NCI-H128 (cell line): ENCODE measurements at regions not wholly inside any gene's neighbourhood (a gene's known extent, or its start where the extent isn't known, plus 50 kb on each side); places are given as distances from the start of the nearest gene placed in this dataset.

ENCODE experiments used
- DNase-seq: peaks from one replicate; lab custom pipeline; 2025; ENCODE audit not compliant: unreplicated experiment; lab: John Stamatoyannopoulos, UW

GRCh38 chr16:79303206-79303605 lies 297.3 kb downstream of the MAF start:
- DNase-seq, result no peak

DNA sequence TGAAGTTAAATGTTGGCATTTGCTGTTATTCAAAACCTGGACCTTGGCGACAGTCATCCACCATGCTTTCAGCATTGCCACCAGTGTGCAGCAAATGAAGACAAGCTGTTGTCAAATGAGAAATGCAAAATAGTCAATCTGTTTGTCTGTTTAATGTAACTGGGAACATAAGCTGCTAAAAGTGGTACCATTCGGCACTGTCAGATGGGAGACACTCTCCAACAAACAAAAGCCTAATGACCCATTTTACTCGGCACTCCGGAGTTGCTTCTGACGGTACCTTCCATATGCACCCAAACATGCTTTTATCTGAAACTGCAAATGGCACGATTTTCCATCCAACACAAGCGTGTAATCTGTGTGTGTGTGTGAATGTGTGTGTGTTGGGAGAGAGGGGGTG lies 297.8 kb downstream of the MAF start:
- no peak for DNase-seq

- DNase-seq, result no peak
Measured at GRCh38 chr16:79301051-79301450, 299.5 kb downstream of the MAF start.

DNA sequence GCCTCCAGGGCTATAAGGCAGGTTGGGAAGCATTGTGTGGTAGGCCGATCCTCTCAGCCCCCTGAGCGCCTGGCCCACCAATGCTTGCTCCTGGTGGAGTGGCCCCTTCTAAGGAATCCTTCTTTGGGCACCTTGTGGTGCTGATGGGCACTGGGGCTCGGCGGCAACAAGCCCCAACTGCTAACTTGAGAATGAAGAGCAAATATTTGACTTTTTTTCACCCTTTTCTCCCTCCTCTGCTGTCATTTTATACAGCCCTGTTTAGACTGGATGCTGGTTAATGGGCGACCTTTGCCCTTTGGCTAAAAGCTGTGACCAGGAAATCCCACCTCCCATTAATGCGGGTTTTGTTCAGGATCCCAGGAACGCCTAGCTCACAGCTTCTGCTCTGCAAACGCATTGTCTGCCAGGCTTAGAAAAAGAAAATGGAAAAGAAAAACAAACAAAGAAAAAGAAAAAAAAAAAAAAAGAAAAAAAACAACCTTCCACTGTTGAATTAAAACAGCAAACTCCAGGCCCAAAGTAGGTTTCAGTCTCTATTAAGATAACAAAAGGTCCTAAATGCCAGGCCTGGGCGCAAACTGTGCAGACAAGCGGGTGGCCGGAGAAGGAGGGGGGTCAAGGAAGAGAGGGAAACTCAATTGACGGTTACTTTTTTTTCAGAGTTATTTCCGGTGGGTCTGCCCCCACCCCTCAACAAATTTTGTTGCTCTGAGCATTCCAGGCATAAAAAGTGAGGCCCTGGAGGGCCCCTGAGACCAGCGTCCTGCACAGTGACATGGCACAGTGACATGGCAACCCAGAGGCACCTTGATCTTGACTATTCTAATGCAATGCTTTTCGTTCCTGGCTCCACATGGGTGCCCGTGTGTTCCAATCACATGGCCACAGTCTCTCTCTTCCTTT lies 301.4 kb downstream of the MAF start:
- DNase-seq, result no peak

- DNase-seq, result no peak
Measured at GRCh38 chr16:79298476-79298875, 302.1 kb downstream of the MAF start.

DNA sequence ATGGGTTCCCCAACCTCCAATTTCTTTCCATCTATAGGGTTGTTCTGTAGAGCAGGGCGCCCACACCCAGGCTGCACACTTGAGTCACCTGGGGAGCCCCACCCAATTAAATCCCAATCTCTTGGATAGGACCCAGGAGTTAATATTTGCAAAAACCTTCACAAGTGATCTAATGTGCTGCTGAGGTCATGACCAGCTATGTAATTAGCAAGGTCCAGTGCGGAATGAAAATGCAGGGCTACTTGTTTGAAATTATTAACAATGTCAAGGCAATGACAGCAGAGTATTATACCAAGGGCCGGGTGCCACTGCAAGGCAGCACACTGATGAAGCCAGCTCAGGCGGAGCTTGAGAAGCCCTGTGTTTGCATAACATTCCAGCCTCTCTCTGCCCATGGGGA lies 302.7 kb downstream of the MAF start:
- no peak for DNase-seq

DNA sequence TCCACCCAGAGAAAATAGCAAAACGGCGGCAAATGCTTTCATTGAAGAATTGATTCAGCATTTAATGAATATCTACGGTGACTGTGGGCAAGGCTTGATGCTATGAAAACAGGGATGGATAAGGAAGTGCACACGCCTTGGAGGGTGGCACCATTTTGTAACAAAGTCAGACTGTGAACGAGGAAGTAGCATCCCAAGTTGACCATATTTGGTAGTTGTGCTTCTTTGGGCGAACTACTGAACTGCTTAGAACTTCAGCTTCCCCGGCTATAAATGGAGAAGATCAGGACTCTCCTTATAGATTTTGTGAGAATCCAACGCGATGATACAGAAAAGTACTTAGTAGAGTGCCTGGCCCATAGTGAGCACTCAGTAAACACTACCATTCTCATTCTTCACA lies 303.2 kb downstream of the MAF start:
- no peak for DNase-seq

- DNase-seq, result no peak
Measured at GRCh38 chr16:79296491-79296890, 304.0 kb downstream of the MAF start.

- DNase-seq, result no peak
Measured at GRCh38 chr16:79295746-79296145, 304.8 kb downstream of the MAF start.

DNA sequence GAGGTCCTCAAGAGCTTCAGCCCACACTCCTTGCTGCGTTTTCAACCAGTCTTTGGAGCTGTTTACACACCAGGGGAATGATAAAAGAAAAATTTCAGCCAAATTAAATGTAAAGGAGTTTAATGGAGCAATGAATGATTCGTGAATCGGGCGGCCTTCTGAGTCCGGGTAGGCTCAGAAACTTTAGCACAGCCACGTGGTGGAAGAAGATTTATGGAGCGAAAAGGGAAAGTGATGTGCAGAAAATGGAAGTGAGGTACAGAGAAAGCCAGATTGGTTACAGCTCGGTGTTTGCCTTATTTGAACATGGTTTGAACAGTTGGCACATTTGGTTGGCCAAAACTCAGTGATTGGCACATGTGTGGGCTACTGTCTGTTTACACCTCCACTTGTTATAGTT lies 305.4 kb downstream of the MAF start:
- DNase-seq, result no peak

DNA sequence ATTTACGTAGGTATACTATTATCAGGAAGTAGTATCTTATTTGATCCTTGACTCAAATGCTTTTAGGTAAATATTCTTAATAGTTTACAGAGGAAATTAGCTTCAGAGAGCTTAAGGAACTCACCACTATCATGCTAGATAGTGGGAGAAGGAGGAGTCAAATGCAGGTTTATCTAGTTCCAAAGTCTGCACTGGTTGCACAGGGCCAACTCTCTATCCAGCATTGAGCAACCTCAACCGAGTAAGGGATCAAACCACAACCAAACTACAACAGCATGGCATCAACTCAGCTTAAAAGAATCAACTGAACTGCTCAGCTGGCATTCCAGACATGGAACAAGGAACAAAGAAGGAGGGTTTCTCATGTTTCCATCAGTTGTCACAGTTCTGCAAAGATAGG lies 306.0 kb downstream of the MAF start:
- DNase-seq, result no peak

- DNase-seq, result no peak
Measured at GRCh38 chr16:79293836-79294460, 306.6 kb downstream of the MAF start.

DNA sequence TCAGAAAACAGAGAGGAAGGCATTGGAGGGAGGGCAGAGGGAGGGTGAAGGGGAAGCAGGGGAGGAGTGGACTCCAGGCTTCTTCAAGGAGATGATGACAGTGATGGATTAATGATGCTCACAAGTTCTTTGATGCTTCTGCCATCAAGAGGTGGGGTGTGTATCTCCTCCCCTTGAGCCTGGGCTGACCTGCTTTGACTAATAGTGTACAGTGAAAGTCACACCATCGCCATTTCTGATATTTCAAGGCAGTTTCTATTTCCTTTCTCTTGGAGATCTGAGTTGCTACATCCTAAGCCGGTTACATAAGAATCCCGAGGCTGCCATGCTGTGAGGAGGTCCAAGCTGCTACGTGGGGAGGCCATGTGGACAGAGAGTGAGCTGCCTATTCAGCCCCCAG lies 312.5 kb downstream of the MAF start:
- DNase-seq, result no peak

- DNase-seq, result no peak
Measured at GRCh38 chr16:79287424-79287917, 313.1 kb downstream of the MAF start.

- peak; percentile 72 for DNase-seq
Measured at GRCh38 chr16:79286646-79287423, 313.7 kb downstream of the MAF start.

DNA sequence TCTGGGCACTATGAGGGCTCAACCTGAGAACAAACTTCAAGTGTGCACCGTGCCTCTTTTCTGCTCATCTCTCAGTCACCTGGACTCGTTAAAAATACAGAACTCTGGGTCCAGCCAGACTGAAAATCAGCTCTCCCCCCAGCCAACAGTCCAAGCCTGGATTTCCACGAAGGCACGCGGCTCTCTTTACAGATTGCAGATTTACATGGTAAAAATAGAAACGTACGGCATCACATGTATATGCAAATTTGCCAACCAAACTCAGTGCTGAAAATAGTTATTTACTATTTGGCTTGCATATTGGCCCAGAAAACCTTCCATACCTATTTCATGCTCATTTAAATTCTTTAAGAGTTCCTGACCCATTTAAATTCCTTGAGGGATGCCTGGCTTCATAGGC lies 315.8 kb downstream of the MAF start:
- no peak for DNase-seq

DNA sequence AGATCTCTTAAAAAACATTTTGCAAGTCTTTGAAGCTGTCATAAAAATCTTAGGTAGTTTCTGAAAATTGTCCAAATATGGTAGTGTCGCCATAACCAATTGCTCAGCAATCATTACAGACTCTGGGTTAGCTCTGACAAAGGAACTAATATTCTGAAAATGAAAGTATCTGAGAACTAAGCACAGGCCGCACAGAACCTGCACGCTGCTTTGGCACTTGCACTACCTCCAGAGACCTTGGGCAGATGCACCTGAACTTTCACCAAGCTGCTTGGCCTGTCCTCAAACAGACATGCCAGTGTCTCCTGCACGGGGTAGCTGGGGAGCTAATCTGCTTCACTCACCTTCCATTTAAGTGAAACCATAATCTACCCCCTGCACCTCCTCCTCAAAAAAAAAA lies 317.0 kb downstream of the MAF start:
- no peak for DNase-seq

GRCh38 chr16:79282806-79283205 lies 317.7 kb downstream of the MAF start:
- no peak for DNase-seq

- no peak for DNase-seq
Measured at GRCh38 chr16:79278506-79278905, 322.0 kb downstream of the MAF start.

GRCh38 chr16:79276501-79276900 lies 324.0 kb downstream of the MAF start:
- DNase-seq, result no peak

DNA sequence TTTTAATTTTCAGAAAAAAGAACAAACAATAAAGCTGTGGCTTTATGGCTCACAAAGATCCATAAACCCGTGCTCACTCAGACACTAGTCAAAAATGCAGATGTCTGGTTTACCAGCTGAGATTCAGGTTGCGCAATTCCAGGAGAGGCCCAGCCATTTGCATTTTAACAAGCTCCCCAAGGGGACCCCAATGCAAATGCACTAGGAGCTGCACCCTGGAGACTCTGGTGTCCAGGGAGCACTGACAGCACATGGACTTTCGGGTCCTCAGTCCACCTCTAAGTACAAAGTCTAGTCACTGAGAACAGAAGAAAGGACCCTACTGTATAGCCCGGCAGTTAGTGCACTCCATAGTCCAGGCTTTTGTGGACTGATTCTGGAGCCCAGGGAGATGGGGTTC lies 326.3 kb downstream of the MAF start:
- no peak for DNase-seq

- no peak for DNase-seq
Measured at GRCh38 chr16:79272141-79272577, 328.4 kb downstream of the MAF start.
